ENCODE measurements at regions not wholly inside any gene's neighbourhood (a gene's known extent, or its start where the extent isn't known, plus 50 kb on each side); places are given as distances from the start of the nearest gene placed in this dataset.

- no peaks in the 10 kb centered on the region for H3K36me3 ChIP-seq (ENCODE audit: control insufficient read depth, insufficient read depth, low read length)
- H3K4me1 ChIP-seq (ENCODE audit: control insufficient read depth, insufficient read depth, low read length, poor library complexity, severe bottlenecking), result peaks cover 3% of the 10 kb centered on the region
- peak overlapping the region; percentile 40 for H3K4me3 ChIP-seq (ENCODE audit: extremely low read depth, insufficient read depth, low read length, poor library complexity, severe bottlenecking)
- H3K27ac ChIP-seq (ENCODE audit: low read depth, low read length, severe bottlenecking), result no peak overlapping the region
- 16 to 44% methylated on average over 4 to 21 of the region's 27 CpGs for WGBS, 2 experiments (ENCODE audit: insufficient coverage in 2 of 2)
- H3K9me3 ChIP-seq (ENCODE audit: control insufficient read depth, low read length), result peaks cover 34% of the 10 kb centered on the region
Observed at GRCh38 chr14:103206836-103207387, 83.7 kb downstream of the TNFAIP2 start.

- Histone ChIP-seq H3K4me3 (ENCODE audit: extremely low read depth, insufficient read depth, low read length, poor library complexity, severe bottlenecking) (peak overlapping the region; percentile 40), H3K36me3 (ENCODE audit: control insufficient read depth, insufficient read depth, low read length) (no peaks in the 10 kb centered on the region), H3K4me1 (ENCODE audit: control insufficient read depth, insufficient read depth, low read length, poor library complexity, severe bottlenecking) (peaks cover 3% of the 10 kb centered on the region), H3K9me3 (ENCODE audit: control insufficient read depth, low read length) (peaks cover 34% of the 10 kb centered on the region), H3K27ac (ENCODE audit: low read depth, low read length, severe bottlenecking) (no peak overlapping the region)
- WGBS, 2 experiments (ENCODE audit: insufficient coverage in 2 of 2), result 6 to 8% methylated on average over 36 to 76 of the region's 80 CpGs
Observed at GRCh38 chr14:103207388-103208072, 84.3 kb downstream of the TNFAIP2 start.

GRCh38 chr14:103209054-103209453, 85.8 kb downstream of the TNFAIP2 start:
- H3K4me1 ChIP-seq (ENCODE audit: control insufficient read depth, insufficient read depth, low read length, poor library complexity, severe bottlenecking), result peaks cover 3% of the 10 kb centered on the region
- H3K4me3 ChIP-seq (ENCODE audit: extremely low read depth, insufficient read depth, low read length, poor library complexity, severe bottlenecking), result no peak overlapping the region
- no peak overlapping the region for H3K27ac ChIP-seq (ENCODE audit: low read depth, low read length, severe bottlenecking)
- WGBS, 2 experiments (ENCODE audit: insufficient coverage in 2 of 2), result 19 to 37% methylated on average over 2 to 3 of the region's 4 CpGs
- no peaks in the 10 kb centered on the region for H3K36me3 ChIP-seq (ENCODE audit: control insufficient read depth, insufficient read depth, low read length)
- H3K9me3 ChIP-seq (ENCODE audit: control insufficient read depth, low read length), result peaks cover 28% of the 10 kb centered on the region

GRCh38 chr14:103209506-103209905, 86.2 kb downstream of the TNFAIP2 start:
- 87 to 89% methylated on average over 3 of the region's 3 CpGs for WGBS, 2 experiments (ENCODE audit: insufficient coverage in 2 of 2)
- Histone ChIP-seq H3K9me3 (ENCODE audit: control insufficient read depth, low read length) (peaks cover 23% of the 10 kb centered on the region), H3K27ac (ENCODE audit: low read depth, low read length, severe bottlenecking) (no peak overlapping the region), H3K4me3 (ENCODE audit: extremely low read depth, insufficient read depth, low read length, poor library complexity, severe bottlenecking) (no peak overlapping the region), H3K36me3 (ENCODE audit: control insufficient read depth, insufficient read depth, low read length) (no peaks in the 10 kb centered on the region), H3K4me1 (ENCODE audit: control insufficient read depth, insufficient read depth, low read length, poor library complexity, severe bottlenecking) (peaks cover 3% of the 10 kb centered on the region)

- Histone ChIP-seq H3K4me3 (ENCODE audit: extremely low read depth, insufficient read depth, low read length, poor library complexity, severe bottlenecking) (no peak overlapping the region), H3K27ac (ENCODE audit: low read depth, low read length, severe bottlenecking) (no peak overlapping the region), H3K9me3 (ENCODE audit: control insufficient read depth, low read length) (peaks cover 6% of the 10 kb centered on the region), H3K4me1 (ENCODE audit: control insufficient read depth, insufficient read depth, low read length, poor library complexity, severe bottlenecking) (peaks cover 3% of the 10 kb centered on the region), H3K36me3 (ENCODE audit: control insufficient read depth, insufficient read depth, low read length) (no peaks in the 10 kb centered on the region)
- WGBS, 2 experiments (ENCODE audit: insufficient coverage in 2 of 2), result 94% methylated on average over 2 of the region's 2 CpGs; no CpG with 5 or more reads in 1 of the 2 experiments
Observed at GRCh38 chr14:103213331-103213730, 90.1 kb downstream of the TNFAIP2 start.

- H3K4me3 ChIP-seq (ENCODE audit: extremely low read depth, insufficient read depth, low read length, poor library complexity, severe bottlenecking), result no peak overlapping the region
- WGBS, 2 experiments (ENCODE audit: insufficient coverage in 2 of 2), result 89 to 96% methylated on average over 11 to 13 of the region's 14 CpGs
- H3K4me1 ChIP-seq (ENCODE audit: control insufficient read depth, insufficient read depth, low read length, poor library complexity, severe bottlenecking), result no peaks in the 10 kb centered on the region
- peaks cover 6% of the 10 kb centered on the region for H3K9me3 ChIP-seq (ENCODE audit: control insufficient read depth, low read length)
- H3K27ac ChIP-seq (ENCODE audit: low read depth, low read length, severe bottlenecking), result no peak overlapping the region
- no peaks in the 10 kb centered on the region for H3K36me3 ChIP-seq (ENCODE audit: control insufficient read depth, insufficient read depth, low read length)
Observed at GRCh38 chr14:103214461-103214958, 91.2 kb downstream of the TNFAIP2 start.

- Histone ChIP-seq H3K27ac (ENCODE audit: low read depth, low read length, severe bottlenecking) (no peak overlapping the region), H3K9me3 (ENCODE audit: control insufficient read depth, low read length) (peaks cover 6% of the 10 kb centered on the region), H3K4me1 (ENCODE audit: control insufficient read depth, insufficient read depth, low read length, poor library complexity, severe bottlenecking) (no peaks in the 10 kb centered on the region), H3K4me3 (ENCODE audit: extremely low read depth, insufficient read depth, low read length, poor library complexity, severe bottlenecking) (no peak overlapping the region), H3K36me3 (ENCODE audit: control insufficient read depth, insufficient read depth, low read length) (no peaks in the 10 kb centered on the region)
- WGBS, 2 experiments (ENCODE audit: insufficient coverage in 2 of 2), result 91 to 95% methylated on average over 8 to 10 of the region's 10 CpGs
Observed at GRCh38 chr14:103216399-103216798, 93.1 kb downstream of the TNFAIP2 start.

- Histone ChIP-seq H3K4me3 (ENCODE audit: extremely low read depth, insufficient read depth, low read length, poor library complexity, severe bottlenecking) (no peak overlapping the region), H3K4me1 (ENCODE audit: control insufficient read depth, insufficient read depth, low read length, poor library complexity, severe bottlenecking) (no peaks in the 10 kb centered on the region), H3K36me3 (ENCODE audit: control insufficient read depth, insufficient read depth, low read length) (no peaks in the 10 kb centered on the region), H3K9me3 (ENCODE audit: control insufficient read depth, low read length) (peaks cover 6% of the 10 kb centered on the region), H3K27ac (ENCODE audit: low read depth, low read length, severe bottlenecking) (no peak overlapping the region)
- 62 to 76% methylated on average over 3 of the region's 5 CpGs for WGBS, 2 experiments (ENCODE audit: insufficient coverage in 2 of 2)
Observed at GRCh38 chr14:103216857-103217256, 93.6 kb downstream of the TNFAIP2 start.

- H3K9me3 ChIP-seq (ENCODE audit: control insufficient read depth, low read length), result peaks cover 6% of the 10 kb centered on the region
- H3K27ac ChIP-seq (ENCODE audit: low read depth, low read length, severe bottlenecking), result no peak overlapping the region
- no peaks in the 10 kb centered on the region for H3K4me1 ChIP-seq (ENCODE audit: control insufficient read depth, insufficient read depth, low read length, poor library complexity, severe bottlenecking)
- H3K36me3 ChIP-seq (ENCODE audit: control insufficient read depth, insufficient read depth, low read length), result no peaks in the 10 kb centered on the region
- no peak overlapping the region for H3K4me3 ChIP-seq (ENCODE audit: extremely low read depth, insufficient read depth, low read length, poor library complexity, severe bottlenecking)
- 100% methylated on average over 1 of the region's 1 CpG; no CpG with 5 or more reads in 1 of the 2 experiments for WGBS, 2 experiments (ENCODE audit: insufficient coverage in 2 of 2)
Observed at GRCh38 chr14:103217538-103217937, 94.3 kb downstream of the TNFAIP2 start.

GRCh38 chr14:103220134-103220981, 97.1 kb downstream of the TNFAIP2 start:
- Histone ChIP-seq H3K4me3 (ENCODE audit: extremely low read depth, insufficient read depth, low read length, poor library complexity, severe bottlenecking) (peak overlapping the region; percentile 19), H3K27ac (ENCODE audit: low read depth, low read length, severe bottlenecking) (no peak overlapping the region), H3K4me1 (ENCODE audit: control insufficient read depth, insufficient read depth, low read length, poor library complexity, severe bottlenecking) (no peaks in the 10 kb centered on the region), H3K36me3 (ENCODE audit: control insufficient read depth, insufficient read depth, low read length) (no peaks in the 10 kb centered on the region), H3K9me3 (ENCODE audit: control insufficient read depth, low read length) (peaks cover 6% of the 10 kb centered on the region)
- 34 to 36% methylated on average over 30 to 72 of the region's 92 CpGs for WGBS, 2 experiments (ENCODE audit: insufficient coverage in 2 of 2)
